ENCODE measurements at regions not wholly inside any gene's neighbourhood (a gene's known extent, or its start where the extent isn't known, plus 50 kb on each side); places are given as distances from the start of the nearest gene placed in this dataset.
"Not testable (repeated sequence)": the region's sequence is repeated elsewhere in the genome, so short reads cannot be mapped to it uniquely, and the experiment has no call there.

GRCh38 chr15:58357529-58358476, 74.0 kb upstream of the LIPC start:
- peak; percentile 19 to 34 (median 23) for DNase-seq (ENCODE audit: low read depth in 2 of 3, low spot score in 1 of 3)

- DNase-seq (ENCODE audit: low read depth in 2 of 3, low spot score in 1 of 3), result no peak
These were observed 71.2 kb upstream of the LIPC start for GRCh38 chr15:58360421-58361090.

GRCh38 chr15:58361273-58361759, 70.5 kb upstream of the LIPC start:
- no peak for DNase-seq (ENCODE audit: low read depth in 2 of 3, low spot score in 1 of 3)

GRCh38 chr15:58362262-58362922, 69.4 kb upstream of the LIPC start:
- DNase-seq (ENCODE audit: low read depth in 2 of 3, low spot score in 1 of 3), result no peak

- not testable (repeated sequence) for DNase-seq (ENCODE audit: low read depth in 2 of 3, low spot score in 1 of 3)
These were observed 68.7 kb upstream of the LIPC start for GRCh38 chr15:58363118-58363517.

- DNase-seq (ENCODE audit: low read depth in 2 of 3, low spot score in 1 of 3), result not testable (repeated sequence)
These were observed 68.1 kb upstream of the LIPC start for GRCh38 chr15:58363673-58364072.

GRCh38 chr15:58365098-58365497, 66.7 kb upstream of the LIPC start:
- DNase-seq (ENCODE audit: low read depth in 2 of 3, low spot score in 1 of 3), result not testable (repeated sequence)

GRCh38 chr15:58369261-58369701, 62.5 kb upstream of the LIPC start:
- no peak for DNase-seq (ENCODE audit: low read depth in 2 of 3, low spot score in 1 of 3)

GRCh38 chr15:58369956-58370355, 61.8 kb upstream of the LIPC start:
- no peak for DNase-seq (ENCODE audit: low read depth in 2 of 3, low spot score in 1 of 3)

GRCh38 chr15:58374147-58374546, 57.6 kb upstream of the LIPC start:
- DNase-seq (ENCODE audit: low read depth in 2 of 3, low spot score in 1 of 3), result no peak

GRCh38 chr15:58377193-58377592, 54.6 kb upstream of the LIPC start:
- DNase-seq (ENCODE audit: low read depth in 2 of 3, low spot score in 1 of 3), result no peak

GRCh38 chr15:58378241-58379085, 53.3 kb upstream of the LIPC start:
- no peak for DNase-seq (ENCODE audit: low read depth in 2 of 3, low spot score in 1 of 3)

- not testable (repeated sequence) for DNase-seq (ENCODE audit: low read depth in 2 of 3, low spot score in 1 of 3)
These were observed 52.3 kb upstream of the LIPC start for GRCh38 chr15:58379454-58379853.

- DNase-seq (ENCODE audit: low read depth in 2 of 3, low spot score in 1 of 3), result no peak
These were observed 51.4 kb upstream of the LIPC start for GRCh38 chr15:58380280-58380945.

- DNase-seq (ENCODE audit: low read depth in 2 of 3, low spot score in 1 of 3), result no peak
These were observed 50.1 kb upstream of the LIPC start for GRCh38 chr15:58381697-58382096.

Measured in stimulated activated CD4-positive, alpha-beta T cell treated with anti-CD3 and anti-CD28 coated beads, Interleukin-12 subunit alpha, Interleukin-12 subunit beta, amount 100 ng/mL, for 48 hours (primary cell).